SK-N-SH treated with all-trans-retinoic acid at 6 μM for 48 hours (cell line): ENCODE measurements at regions not wholly inside any gene's neighbourhood (a gene's known extent, or its start where the extent isn't known, plus 50 kb on each side); places are given as distances from the start of the nearest gene placed in this dataset.
A peak's percentile ranks its signal among the peaks of the same experiment; 100 is the strongest.

ENCODE experiments used
- ATAC-seq: fragments of 200-7000 bp; cut with Tn5 transposase; 3 replicates; pipeline ENCODE4 v1.9.1; 2020; ENCODE audit warnings: mild to moderate bottlenecking, moderate library complexity
- ARNTL ChIP-seq: fragments of 450-650 bp; formaldehyde crosslinking; IDR thresholded peaks from 2 replicates; pipeline ENCODE4 v1.5.0; 2020; ENCODE audit warnings: low read depth, mild to moderate bottlenecking, moderate library complexity, borderline replicate concordance
- BACH2 ChIP-seq: fragments of 250-450 bp; sonication (Bioruptor Pico); IDR thresholded peaks from 2 replicates; pipeline ENCODE4 v1.9.0; 2021; ENCODE audit warnings: mild to moderate bottlenecking, borderline replicate concordance
- CSDC2 ChIP-seq: fragments of 250-450 bp; sonication (Bioruptor Pico); IDR thresholded peaks from 2 replicates; pipeline ENCODE4 v1.5.0; 2020; ENCODE audit warnings: mild to moderate bottlenecking, moderate library complexity
- ESRRG ChIP-seq: fragments of 250-450 bp; sonication (Bioruptor Pico); IDR thresholded peaks from 2 replicates; pipeline ENCODE4 v1.6.1; 2021; ENCODE audit warnings: mild to moderate bottlenecking
- GLIS3 ChIP-seq: fragments of 250-450 bp; sonication (Bioruptor Pico); IDR thresholded peaks from 2 replicates; pipeline ENCODE4 v1.5.0; 2020; ENCODE audit warnings: mild to moderate bottlenecking, moderate library complexity
- ISL1 ChIP-seq: fragments of 250-450 bp; sonication (Bioruptor Pico); IDR thresholded peaks from 2 replicates; pipeline ENCODE4 v2.1.2; 2022; ENCODE audit warnings: mild to moderate bottlenecking, moderate library complexity
- OSR1 ChIP-seq: fragments of 250-450 bp; sonication (Bioruptor Pico); IDR thresholded peaks from 2 replicates; pipeline ENCODE4 v1.8.0; 2022; ENCODE audit warnings: moderate library complexity, mild to moderate bottlenecking, inconsistent platforms
- PPARA ChIP-seq: fragments of 250-450 bp; sonication (Bioruptor Pico); IDR thresholded peaks from 2 replicates; pipeline ENCODE4 v1.5.0; 2020; ENCODE audit warnings: mild to moderate bottlenecking, borderline replicate concordance
- RARB ChIP-seq: fragments of 250-450 bp; sonication (Bioruptor Pico); IDR thresholded peaks from 2 replicates; pipeline ENCODE4 v1.8.0; 2021; ENCODE audit warnings: mild to moderate bottlenecking, moderate library complexity
- TCF4 ChIP-seq: fragments of 250-450 bp; sonication (Bioruptor Pico); IDR thresholded peaks from 2 replicates; pipeline ENCODE4 v1.8.0; 2021; ENCODE audit warnings: mild to moderate bottlenecking, moderate library complexity, borderline replicate concordance
- ZC3H10 ChIP-seq: fragments of 250-450 bp; sonication (Bioruptor Pico); IDR thresholded peaks from 2 replicates; pipeline ENCODE4 v1.5.1; 2021; ENCODE audit warnings: mild to moderate bottlenecking, moderate library complexity
- ZFP3 ChIP-seq: fragments of 250-450 bp; sonication (Bioruptor Pico); IDR thresholded peaks from 2 replicates; pipeline ENCODE4 v1.5.0; 2020; ENCODE audit warnings: mild to moderate bottlenecking, moderate library complexity
- ZNF70 ChIP-seq: fragments of 450-650 bp; formaldehyde crosslinking; IDR thresholded peaks from 2 replicates; pipeline ENCODE4 v1.5.0; 2020; ENCODE audit warnings: mild to moderate bottlenecking, moderate library complexity
- ZNF8 ChIP-seq: fragments of 450-650 bp; formaldehyde crosslinking; IDR thresholded peaks from 2 replicates; pipeline ENCODE4 v1.5.0; 2020; ENCODE audit warnings: mild to moderate bottlenecking, moderate library complexity
- TF ChIP-seq, protein P1 (sequence below): fragments of 250-450 bp; sonication (Bioruptor Pico); IDR thresholded peaks from 2 replicates; pipeline ENCODE4 v1.5.0; 2020; ENCODE audit warnings: mild to moderate bottlenecking, moderate library complexity
- TF ChIP-seq, protein P2 (sequence below): fragments of 250-450 bp; sonication (Bioruptor Pico); IDR thresholded peaks from 2 replicates; pipeline ENCODE4 v1.8.0; 2021; ENCODE audit warnings: low read depth, mild to moderate bottlenecking, moderate library complexity, borderline replicate concordance
- TF ChIP-seq, protein P3 (sequence below): fragments of 250-450 bp; sonication (Bioruptor Pico); IDR thresholded peaks from 2 replicates; pipeline ENCODE4 v1.5.1; 2020; ENCODE audit warnings: low read depth, mild to moderate bottlenecking, moderate library complexity
- TF ChIP-seq, protein P4 (sequence below): fragments of 250-450 bp; sonication (Bioruptor Pico); IDR thresholded peaks from 2 replicates; pipeline ENCODE4 v1.5.1; 2021; ENCODE audit warnings: mild to moderate bottlenecking, moderate library complexity

DNA sequence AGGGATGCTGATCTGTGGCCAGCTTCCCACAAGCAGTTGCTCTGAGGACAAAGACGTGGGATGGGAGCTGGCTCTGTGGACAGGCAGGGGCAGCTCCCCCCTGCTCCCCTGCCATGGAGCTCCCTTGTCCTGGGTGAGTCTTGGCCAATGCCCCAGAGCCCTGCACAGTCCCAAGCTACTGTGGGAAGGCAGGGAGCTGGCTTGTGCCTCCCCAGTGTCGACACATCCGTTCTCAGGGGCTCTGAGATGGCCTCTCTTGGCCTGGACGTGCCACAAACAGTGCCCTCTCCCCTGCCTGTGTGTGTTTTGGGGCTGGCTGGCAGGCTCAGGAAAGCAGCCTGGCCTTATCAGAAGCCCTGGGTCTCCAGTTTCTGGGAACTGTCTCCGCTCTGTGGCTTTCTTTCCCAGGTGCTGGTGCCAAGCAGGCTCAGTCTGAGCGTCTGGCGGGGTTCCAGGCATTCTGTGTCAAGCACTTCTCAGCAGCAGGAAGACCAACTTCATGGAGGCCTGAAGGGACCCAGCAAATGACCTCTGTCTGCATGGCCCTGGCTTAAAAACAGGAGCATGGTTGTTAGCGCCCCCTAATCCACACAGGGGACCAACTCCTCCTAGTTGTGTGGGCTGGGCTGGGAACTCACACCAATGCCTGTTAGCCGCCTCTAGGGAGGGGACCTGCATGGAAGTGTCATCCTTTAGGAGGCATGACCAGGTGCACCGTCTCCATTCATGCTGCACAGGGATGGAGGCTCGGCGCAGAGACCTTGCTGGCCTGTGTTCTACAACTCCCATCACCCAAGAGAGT lies 375.2 kb downstream of the RPS24 start:
- peak; percentile 8; the same call in 2 of the 3 replicates for ATAC-seq
- TF ChIP-seq OSR1: no peak
- TF ChIP-seq TCF4 (CRISPR knock-in tag): peak; percentile 22; the same call in 1 of the 2 replicates
- no peak for TF ChIP-seq CSDC2
- TF ChIP-seq ZNF8 (CRISPR knock-in tag): peak; percentile 60; the same call in 1 of the 2 replicates
- TF ChIP-seq, protein P1, sequence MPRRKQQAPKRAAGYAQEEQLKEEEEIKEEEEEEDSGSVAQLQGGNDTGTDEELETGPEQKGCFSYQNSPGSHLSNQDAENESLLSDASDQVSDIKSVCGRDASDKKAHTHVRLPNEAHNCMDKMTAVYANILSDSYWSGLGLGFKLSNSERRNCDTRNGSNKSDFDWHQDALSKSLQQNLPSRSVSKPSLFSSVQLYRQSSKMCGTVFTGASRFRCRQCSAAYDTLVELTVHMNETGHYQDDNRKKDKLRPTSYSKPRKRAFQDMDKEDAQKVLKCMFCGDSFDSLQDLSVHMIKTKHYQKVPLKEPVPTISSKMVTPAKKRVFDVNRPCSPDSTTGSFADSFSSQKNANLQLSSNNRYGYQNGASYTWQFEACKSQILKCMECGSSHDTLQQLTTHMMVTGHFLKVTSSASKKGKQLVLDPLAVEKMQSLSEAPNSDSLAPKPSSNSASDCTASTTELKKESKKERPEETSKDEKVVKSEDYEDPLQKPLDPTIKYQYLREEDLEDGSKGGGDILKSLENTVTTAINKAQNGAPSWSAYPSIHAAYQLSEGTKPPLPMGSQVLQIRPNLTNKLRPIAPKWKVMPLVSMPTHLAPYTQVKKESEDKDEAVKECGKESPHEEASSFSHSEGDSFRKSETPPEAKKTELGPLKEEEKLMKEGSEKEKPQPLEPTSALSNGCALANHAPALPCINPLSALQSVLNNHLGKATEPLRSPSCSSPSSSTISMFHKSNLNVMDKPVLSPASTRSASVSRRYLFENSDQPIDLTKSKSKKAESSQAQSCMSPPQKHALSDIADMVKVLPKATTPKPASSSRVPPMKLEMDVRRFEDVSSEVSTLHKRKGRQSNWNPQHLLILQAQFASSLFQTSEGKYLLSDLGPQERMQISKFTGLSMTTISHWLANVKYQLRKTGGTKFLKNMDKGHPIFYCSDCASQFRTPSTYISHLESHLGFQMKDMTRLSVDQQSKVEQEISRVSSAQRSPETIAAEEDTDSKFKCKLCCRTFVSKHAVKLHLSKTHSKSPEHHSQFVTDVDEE (CRISPR knock-in tag): no peak; the same call in 1 of the 2 replicates
- TF ChIP-seq ZNF70 (CRISPR knock-in tag): no peak
- TF ChIP-seq PPARA (CRISPR knock-in tag): no peak
- no peak for TF ChIP-seq ZC3H10 (CRISPR knock-in tag)

DNA sequence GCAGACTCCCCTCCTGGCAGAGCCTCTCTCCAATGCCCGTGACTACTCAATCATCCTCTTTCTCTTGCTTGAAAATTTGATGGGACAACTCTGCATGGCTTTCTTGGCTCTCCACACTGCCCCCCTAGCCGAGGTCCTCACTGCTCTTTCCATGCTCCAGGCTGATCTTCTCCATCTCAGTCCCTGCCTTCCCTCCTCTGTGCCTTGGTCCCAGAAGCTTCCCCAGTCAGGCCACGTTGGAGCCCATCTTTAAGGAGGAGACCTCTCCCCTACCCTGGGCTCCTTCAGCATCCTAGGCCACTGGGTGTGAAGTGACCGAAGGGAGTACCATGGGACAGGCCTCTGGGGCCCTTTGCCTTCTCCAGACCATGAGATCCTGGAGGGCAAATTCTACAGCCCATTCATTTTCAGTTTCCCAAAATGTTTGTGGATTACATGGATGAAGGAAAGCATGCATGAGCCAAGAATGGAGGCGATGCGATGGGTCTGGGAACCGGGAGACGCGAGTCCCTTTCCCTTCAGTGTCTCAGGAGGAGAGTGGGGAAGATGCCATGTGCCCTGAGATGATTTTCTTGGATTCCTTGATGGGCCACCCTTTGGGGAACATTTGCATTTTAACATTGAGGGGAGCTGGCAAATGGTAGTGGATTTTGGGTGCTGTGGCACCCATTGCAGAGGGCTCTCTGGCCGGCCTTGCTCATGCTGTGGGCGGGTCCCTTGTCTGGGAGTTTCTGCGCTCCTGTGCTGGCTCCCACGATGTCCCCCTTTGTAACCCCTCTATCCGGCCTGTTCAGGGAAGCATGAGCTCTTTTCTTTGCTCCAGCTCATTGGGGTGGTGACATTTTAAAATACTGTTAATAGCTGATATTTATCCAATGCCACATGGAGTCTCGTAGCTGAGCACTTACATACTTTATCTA lies 376.6 kb downstream of the RPS24 start:
- no peak for ATAC-seq
- TF ChIP-seq, protein P2, sequence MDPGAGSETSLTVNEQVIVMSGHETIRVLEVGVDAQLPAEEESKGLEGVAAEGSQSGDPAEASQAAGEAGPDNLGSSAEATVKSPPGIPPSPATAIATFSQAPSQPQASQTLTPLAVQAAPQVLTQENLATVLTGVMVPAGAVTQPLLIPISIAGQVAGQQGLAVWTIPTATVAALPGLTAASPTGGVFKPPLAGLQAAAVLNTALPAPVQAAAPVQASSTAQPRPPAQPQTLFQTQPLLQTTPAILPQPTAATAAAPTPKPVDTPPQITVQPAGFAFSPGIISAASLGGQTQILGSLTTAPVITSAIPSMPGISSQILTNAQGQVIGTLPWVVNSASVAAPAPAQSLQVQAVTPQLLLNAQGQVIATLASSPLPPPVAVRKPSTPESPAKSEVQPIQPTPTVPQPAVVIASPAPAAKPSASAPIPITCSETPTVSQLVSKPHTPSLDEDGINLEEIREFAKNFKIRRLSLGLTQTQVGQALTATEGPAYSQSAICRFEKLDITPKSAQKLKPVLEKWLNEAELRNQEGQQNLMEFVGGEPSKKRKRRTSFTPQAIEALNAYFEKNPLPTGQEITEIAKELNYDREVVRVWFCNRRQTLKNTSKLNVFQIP (CRISPR knock-in tag): no peak
- TF ChIP-seq ESRRG (CRISPR knock-in tag): no peak
- TF ChIP-seq RARB (CRISPR knock-in tag): no peak
- TF ChIP-seq BACH2: no peak

DNA sequence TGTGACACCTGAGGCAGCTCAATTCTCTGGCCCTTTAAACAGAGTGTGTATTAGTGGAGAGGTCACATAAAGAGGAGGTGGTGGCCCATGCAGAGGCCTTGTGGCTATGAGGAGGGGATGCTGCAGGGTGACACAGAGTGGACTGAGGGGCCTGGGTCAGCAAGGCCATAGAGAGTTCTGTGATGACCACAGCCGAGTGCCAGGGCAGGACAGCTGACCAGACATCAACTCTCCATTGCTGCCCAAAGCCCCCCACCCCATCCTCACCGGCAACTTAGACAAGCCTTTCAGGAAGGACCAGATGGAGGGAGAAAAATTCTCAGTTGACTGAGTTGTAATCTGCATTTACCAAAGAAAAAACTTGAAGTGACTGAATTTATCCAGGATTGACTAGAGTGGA lies 378.1 kb downstream of the RPS24 start:
- ATAC-seq: no peak

DNA sequence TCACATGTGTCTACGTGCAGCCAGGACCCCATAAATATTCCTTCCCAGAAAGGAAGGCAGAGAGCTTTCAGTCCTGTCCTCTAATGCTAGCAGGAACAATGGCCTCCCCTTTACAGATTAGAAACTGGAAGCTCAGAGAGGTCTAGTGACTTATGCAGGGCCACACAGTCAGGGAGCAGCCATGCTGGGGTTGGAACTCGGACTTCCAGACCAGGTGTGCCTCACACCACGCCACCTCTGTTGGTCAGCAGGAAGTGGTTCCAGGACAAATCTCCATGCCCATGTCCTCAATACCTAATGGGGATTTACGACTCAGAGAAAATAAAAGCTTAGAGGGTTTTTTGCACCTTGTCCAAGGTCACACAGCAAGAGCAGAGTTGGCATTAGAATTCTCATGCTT lies 378.9 kb downstream of the RPS24 start:
- ATAC-seq: no peak
- TF ChIP-seq TCF4 (CRISPR knock-in tag): no peak
- no peak for TF ChIP-seq GLIS3 (CRISPR knock-in tag)
- no peak for TF ChIP-seq ARNTL (CRISPR knock-in tag)
- TF ChIP-seq ZFP3 (CRISPR knock-in tag): no peak
- TF ChIP-seq CSDC2: no peak
- no peak for TF ChIP-seq ESRRG (CRISPR knock-in tag)
- TF ChIP-seq ISL1 (CRISPR knock-in tag): no peak
- TF ChIP-seq, protein P1 (CRISPR knock-in tag): no peak
- TF ChIP-seq, protein P3, sequence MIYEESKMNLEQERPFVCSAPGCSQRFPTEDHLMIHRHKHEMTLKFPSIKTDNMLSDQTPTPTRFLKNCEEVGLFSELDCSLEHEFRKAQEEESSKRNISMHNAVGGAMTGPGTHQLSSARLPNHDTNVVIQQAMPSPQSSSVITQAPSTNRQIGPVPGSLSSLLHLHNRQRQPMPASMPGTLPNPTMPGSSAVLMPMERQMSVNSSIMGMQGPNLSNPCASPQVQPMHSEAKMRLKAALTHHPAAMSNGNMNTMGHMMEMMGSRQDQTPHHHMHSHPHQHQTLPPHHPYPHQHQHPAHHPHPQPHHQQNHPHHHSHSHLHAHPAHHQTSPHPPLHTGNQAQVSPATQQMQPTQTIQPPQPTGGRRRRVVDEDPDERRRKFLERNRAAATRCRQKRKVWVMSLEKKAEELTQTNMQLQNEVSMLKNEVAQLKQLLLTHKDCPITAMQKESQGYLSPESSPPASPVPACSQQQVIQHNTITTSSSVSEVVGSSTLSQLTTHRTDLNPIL (CRISPR knock-in tag): no peak
- TF ChIP-seq BACH2: no peak

More for the DNA sequence above, 378.1 kb downstream of the RPS24 start:
- no peak for TF ChIP-seq CSDC2
- TF ChIP-seq, protein P4, sequence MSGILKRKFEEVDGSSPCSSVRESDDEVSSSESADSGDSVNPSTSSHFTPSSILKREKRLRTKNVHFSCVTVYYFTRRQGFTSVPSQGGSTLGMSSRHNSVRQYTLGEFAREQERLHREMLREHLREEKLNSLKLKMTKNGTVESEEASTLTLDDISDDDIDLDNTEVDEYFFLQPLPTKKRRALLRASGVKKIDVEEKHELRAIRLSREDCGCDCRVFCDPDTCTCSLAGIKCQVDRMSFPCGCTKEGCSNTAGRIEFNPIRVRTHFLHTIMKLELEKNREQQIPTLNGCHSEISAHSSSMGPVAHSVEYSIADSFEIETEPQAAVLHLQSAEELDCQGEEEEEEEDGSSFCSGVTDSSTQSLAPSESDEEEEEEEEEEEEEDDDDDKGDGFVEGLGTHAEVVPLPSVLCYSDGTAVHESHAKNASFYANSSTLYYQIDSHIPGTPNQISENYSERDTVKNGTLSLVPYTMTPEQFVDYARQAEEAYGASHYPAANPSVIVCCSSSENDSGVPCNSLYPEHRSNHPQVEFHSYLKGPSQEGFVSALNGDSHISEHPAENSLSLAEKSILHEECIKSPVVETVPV: no peak
- no peak for TF ChIP-seq GLIS3 (CRISPR knock-in tag)
- no peak for TF ChIP-seq ISL1 (CRISPR knock-in tag)
- TF ChIP-seq, protein P3 (CRISPR knock-in tag): no peak
- no peak for TF ChIP-seq ARNTL (CRISPR knock-in tag)
- TF ChIP-seq, all 23 proteins: peak for 0
